ENCODE measurements at regions not wholly inside any gene's neighbourhood (a gene's known extent, or its start where the extent isn't known, plus 50 kb on each side); places are given as distances from the start of the nearest gene placed in this dataset.

GRCh38 chr21:14321042-14321441 is 61.9 kb downstream of the HSPA13 start:
- Histone ChIP-seq H3K9me3 (ENCODE audit: low read length) (no peaks in the 10 kb centered on the region), H3K4me2 (ENCODE audit: low read length) (no peak overlapping the region)

GRCh38 chr21:14319805-14320204 is 63.1 kb downstream of the HSPA13 start:
- TF ChIP-seq EZH2 (IDR thresholded peaks at IDR 0.05; ENCODE audit: borderline replicate concordance, low read length) (no peak), CTCF (IDR thresholded peaks at IDR 0.05; ENCODE audit: low read length) (no peak)
- Histone ChIP-seq H4K20me1 (ENCODE audit: insufficient read depth, low read length) (no peaks in the 10 kb centered on the region), H3K4me1 (ENCODE audit: insufficient read depth, low read length, severe bottlenecking) (no peaks in the 10 kb centered on the region), H3K79me2 (ENCODE audit: insufficient read depth, low read length) (no peaks in the 10 kb centered on the region), H3K36me3 (ENCODE audit: insufficient read depth, low read length) (no peaks in the 10 kb centered on the region), H2AFZ (ENCODE audit: low read length) (no peak overlapping the region), H3F3A (ENCODE audit: insufficient read depth, low read length) (no peaks in the 10 kb centered on the region), H3K27ac (ENCODE audit: low read depth, low read length, poor library complexity, severe bottlenecking) (no peak overlapping the region), H3K4me2 (ENCODE audit: low read length) (no peak overlapping the region), H3K27me3 (ENCODE audit: insufficient read depth, low read length) (no peaks in the 10 kb centered on the region), H3K4me3 (ENCODE audit: low read depth, low read length, poor library complexity, severe bottlenecking) (no peak overlapping the region), H3K9me2 (ENCODE audit: low read depth, low read length) (no peaks in the 10 kb centered on the region), H3K9ac (ENCODE audit: low read length) (no peak overlapping the region), H3K9me3 (ENCODE audit: low read length) (no peaks in the 10 kb centered on the region)

More at GRCh38 chr21:14321042-14321441, 61.9 kb downstream of the HSPA13 start:
- H3K4me3 ChIP-seq (ENCODE audit: low read depth, low read length, poor library complexity, severe bottlenecking), result no peak overlapping the region
- no peak overlapping the region for H2AFZ ChIP-seq (ENCODE audit: low read length)
- no peaks in the 10 kb centered on the region for H3F3A ChIP-seq (ENCODE audit: insufficient read depth, low read length)
- H3K27me3 ChIP-seq (ENCODE audit: insufficient read depth, low read length), result no peaks in the 10 kb centered on the region
- TF ChIP-seq EZH2 (IDR thresholded peaks at IDR 0.05; ENCODE audit: borderline replicate concordance, low read length) (no peak), CTCF (IDR thresholded peaks at IDR 0.05; ENCODE audit: low read length) (no peak)
- H3K9me2 ChIP-seq (ENCODE audit: low read depth, low read length), result no peaks in the 10 kb centered on the region
- no peaks in the 10 kb centered on the region for H3K36me3 ChIP-seq (ENCODE audit: insufficient read depth, low read length)
- H4K20me1 ChIP-seq (ENCODE audit: insufficient read depth, low read length), result no peaks in the 10 kb centered on the region
- H3K79me2 ChIP-seq (ENCODE audit: insufficient read depth, low read length), result no peaks in the 10 kb centered on the region
- no peaks in the 10 kb centered on the region for H3K4me1 ChIP-seq (ENCODE audit: insufficient read depth, low read length, severe bottlenecking)
- H3K27ac ChIP-seq (ENCODE audit: low read depth, low read length, poor library complexity, severe bottlenecking), result no peak overlapping the region
- H3K9ac ChIP-seq (ENCODE audit: low read length), result no peak overlapping the region

- no peaks in the 10 kb centered on the region for H4K20me1 ChIP-seq (ENCODE audit: insufficient read depth, low read length)
- no peak overlapping the region for H3K9ac ChIP-seq (ENCODE audit: low read length)
Observed at GRCh38 chr21:14318578-14318977, 64.4 kb downstream of the HSPA13 start.

More at GRCh38 chr21:14318578-14318977, 64.4 kb downstream of the HSPA13 start:
- no peaks in the 10 kb centered on the region for H3K9me3 ChIP-seq (ENCODE audit: low read length)
- no peaks in the 10 kb centered on the region for H3K79me2 ChIP-seq (ENCODE audit: insufficient read depth, low read length)
- H3K9me2 ChIP-seq (ENCODE audit: low read depth, low read length), result no peaks in the 10 kb centered on the region
- no peak overlapping the region for H3K4me2 ChIP-seq (ENCODE audit: low read length)
- H3K36me3 ChIP-seq (ENCODE audit: insufficient read depth, low read length), result no peaks in the 10 kb centered on the region
- TF ChIP-seq CTCF (IDR thresholded peaks at IDR 0.05; ENCODE audit: low read length), result no peak
- TF ChIP-seq EZH2 (IDR thresholded peaks at IDR 0.05; ENCODE audit: borderline replicate concordance, low read length), result no peak
- no peaks in the 10 kb centered on the region for H3F3A ChIP-seq (ENCODE audit: insufficient read depth, low read length)
- H3K27me3 ChIP-seq (ENCODE audit: insufficient read depth, low read length), result no peaks in the 10 kb centered on the region
- no peaks in the 10 kb centered on the region for H3K4me1 ChIP-seq (ENCODE audit: insufficient read depth, low read length, severe bottlenecking)
- no peak overlapping the region for H2AFZ ChIP-seq (ENCODE audit: low read length)
- no peak overlapping the region for H3K4me3 ChIP-seq (ENCODE audit: low read depth, low read length, poor library complexity, severe bottlenecking)
- no peak overlapping the region for H3K27ac ChIP-seq (ENCODE audit: low read depth, low read length, poor library complexity, severe bottlenecking)

Data from OCI-LY1 (cell line).